K562 (cell line): ENCODE measurements at regions not wholly inside any gene's neighbourhood (a gene's known extent, or its start where the extent isn't known, plus 50 kb on each side); places are given as distances from the start of the nearest gene placed in this dataset.
A peak's percentile ranks its signal among the peaks of the same experiment; 100 is the strongest.

Source experiments
- ATAC-seq: fragments of 200-7000 bp; cut with Tn5 transposase; 3 replicates; pipeline ENCODE4 v1.9.1; 2020; ENCODE audit warnings: moderate library complexity
- BruUV-seq: library from RNA; stranded (reverse); fragments of 400-500 nt; replicated peaks from 2 replicates; lab custom pipeline; 2021; lab: Mats Ljungman, UMichigan
- CTCF ChIA-PET: fragments of 300-600 bp; formaldehyde crosslinking; extraction: SDS; loops from one replicate; lab custom pipeline; 2021; ENCODE audit warnings: low intra/inter-chr PET ratio; lab: Yijun Ruan, JAX
- POLR2A ChIA-PET: fragments of 300-600, 350-650 bp; sonication (Branson Sonifier 250); formaldehyde crosslinking; extraction: SDS; loops from one replicate; lab custom pipeline; 2021; ENCODE audit warnings: antibody characterized with exemption, inconsistent platforms; lab: Yijun Ruan, JAX
- DNase-seq, 4 experiments: peaks; one replicate each; pipeline versions ENCODE4 v3.0.0 to v3.0.0-alpha.2; 2011 to 2018; ENCODE audit warnings: low spot score in 3 of 4, mixed read lengths in 3 of 4; ENCODE audit errors: extremely low read depth in 1 of 4
- FAIRE-seq: peaks from 2 replicates; lab custom pipeline; 2011; peaks lifted over from hg19 to GRCh38; lab: Jason Lieb, UNC
- H2AFZ ChIP-seq: 2 replicates; pipeline ENCODE4 v1.6.0; 2011; ENCODE audit warnings: low read depth, low read length, control low read depth, inconsistent platforms
- H3K27ac ChIP-seq: fragments of 200-600 bp; 3 replicates; pipeline ENCODE4 v1.8.0; 2011; ENCODE audit warnings: low read depth, mild to moderate bottlenecking, control low read depth, inconsistent platforms, low read length, moderate library complexity, mixed read lengths; ENCODE audit errors: extremely low read depth
- H3K27me3 ChIP-seq, 2 experiments: fragments of 300-600 bp in 1 of 2; 2 replicates in 1 of 2; 3 replicates in 1 of 2; pipeline versions ENCODE4 v1.6.0 to v1.8.0; 2011; ENCODE audit warnings: inconsistent platforms in 2 of 2, low read length in 2 of 2, mild to moderate bottlenecking in 1 of 2, mixed read lengths in 1 of 2, moderate library complexity in 1 of 2; ENCODE audit not compliant: control insufficient read depth in 2 of 2, insufficient read depth in 2 of 2
- H3K36me3 ChIP-seq: fragments of 300-600 bp; 3 replicates; pipeline ENCODE4 v1.8.0; 2011; ENCODE audit warnings: mild to moderate bottlenecking, low read length, inconsistent platforms; ENCODE audit not compliant: control insufficient read depth, insufficient read depth
- H3K4me1 ChIP-seq, 2 experiments: fragments of 200-600 bp in 1 of 2; replicated peaks in 1 of 2; 2 replicates in 1 of 2; 3 replicates in 1 of 2; pipeline versions ENCODE4 v1.5.1 to v1.8.0; 2011; ENCODE audit warnings: inconsistent platforms in 2 of 2, low read length in 2 of 2, mild to moderate bottlenecking in 1 of 2, mixed read lengths in 1 of 2, moderate library complexity in 1 of 2; ENCODE audit not compliant: control insufficient read depth in 2 of 2, insufficient read depth in 2 of 2
- H3K4me2 ChIP-seq: 2 replicates; pipeline ENCODE4 v1.6.1; 2011; ENCODE audit warnings: low read length, control low read depth, inconsistent platforms, mixed read lengths; ENCODE audit not compliant: insufficient read depth
- H3K4me3 ChIP-seq: fragments of 200-600 bp; sonication (generic), shearing (Covaris generic); 2 replicates; pipeline ENCODE4 v1.5.1; 2016; ENCODE audit warnings: control low read depth, inconsistent platforms
- H3K79me2 ChIP-seq: fragments of 200-600 bp; 3 replicates; pipeline ENCODE4 v1.8.0; 2011; ENCODE audit warnings: low read length, inconsistent platforms; ENCODE audit not compliant: control insufficient read depth, insufficient read depth
- H3K9ac ChIP-seq, 2 experiments: 2 replicates each; pipeline versions ENCODE4 v1.6.0 to v1.6.1; 2011; ENCODE audit warnings: low read depth in 2 of 2, low read length in 2 of 2, control low read depth in 1 of 2, inconsistent platforms in 1 of 2, mild to moderate bottlenecking in 1 of 2, mixed read lengths in 1 of 2; ENCODE audit not compliant: insufficient read depth in 1 of 2
- H3K9me1 ChIP-seq: one replicate; pipeline ENCODE4 v1.6.0; 2011; ENCODE audit warnings: inconsistent platforms, mild to moderate bottlenecking, low read length, moderate library complexity; ENCODE audit not compliant: control insufficient read depth, insufficient read depth
- H3K9me3 ChIP-seq: replicated peaks from 2 replicates; pipeline ENCODE4 v1.5.1; 2011; ENCODE audit warnings: low read depth, low read length, inconsistent platforms; ENCODE audit not compliant: control insufficient read depth, insufficient read depth
- H4K20me1 ChIP-seq: replicated peaks from 2 replicates; pipeline ENCODE4 v1.6.1; 2011; ENCODE audit warnings: low read length, inconsistent platforms, mixed read lengths; ENCODE audit not compliant: control insufficient read depth, insufficient read depth
- CBX1 ChIP-seq: sonication (generic); IDR thresholded peaks from 2 replicates; pipeline ENCODE4 v1.6.1; 2016; ENCODE audit warnings: antibody characterized with exemption, low read depth, mild to moderate bottlenecking
- CC2D1A ChIP-seq: fragments of 450-650 bp; IDR thresholded peaks from 2 replicates; pipeline ENCODE4 v1.6.1; 2017; ENCODE audit warnings: mild to moderate bottlenecking
- EWSR1 ChIP-seq: fragments of 450-650 bp; IDR thresholded peaks from 2 replicates; pipeline ENCODE4 v1.6.1; 2018; ENCODE audit warnings: borderline replicate concordance, mild to moderate bottlenecking, low read depth, moderate library complexity; ENCODE audit not compliant: partially characterized antibody
- MEIS2 ChIP-seq: fragments of 450-650 bp; IDR thresholded peaks from 2 replicates; pipeline ENCODE4 v1.6.1; 2014; ENCODE audit warnings: mild to moderate bottlenecking; ENCODE audit not compliant: partially characterized antibody
- NELFE ChIP-seq: IDR thresholded peaks from 2 replicates; pipeline ENCODE4 v1.6.1; 2011; ENCODE audit warnings: mild to moderate bottlenecking; ENCODE audit not compliant: insufficient read depth, insufficient read length
- NFIC ChIP-seq: fragments of 450-650 bp; IDR thresholded peaks from 2 replicates; pipeline ENCODE4 v1.6.1; 2017; ENCODE audit warnings: mild to moderate bottlenecking, inconsistent platforms
- RBM39 ChIP-seq: fragments of 200-400 bp; formaldehyde crosslinking; optimal IDR thresholded peaks from 2 replicates; pipeline ENCODE3; 2018; ENCODE audit warnings: low read depth, low read length
- VEZF1 ChIP-seq: fragments of 200-800 bp; sonication (Bioruptor generic); IDR thresholded peaks from 2 replicates; pipeline ENCODE4 v1.6.1; 2017; ENCODE audit warnings: missing genetic modification characterization, missing compliant biosample characterization
- WGBS: fragments of 100-300 bp; shearing (Covaris generic); methylation state at CpG from one replicate; pipeline ENCODE4 v1.1.6; 2016; ENCODE audit warnings: low coverage, mixed read lengths; ENCODE audit not compliant: insufficient coverage; ENCODE audit errors: missing lambda C conversion rate; 5-methylcytosine and 5-hydroxymethylcytosine counted together
- in situ Hi-C: fragments of 300-500 bp; cut with MboI; formaldehyde crosslinking; loops from 4 replicates; pipeline ENCODE4 v1.15.0; 2018; ENCODE audit warnings: inconsistent platforms, mixed read lengths
- intact Hi-C: fragments of 100-400 bp; cut with micrococcal nuclease; formaldehyde crosslinking; loops from 2 replicates; pipeline ENCODE4 v1.14.2; 2022

DNA sequence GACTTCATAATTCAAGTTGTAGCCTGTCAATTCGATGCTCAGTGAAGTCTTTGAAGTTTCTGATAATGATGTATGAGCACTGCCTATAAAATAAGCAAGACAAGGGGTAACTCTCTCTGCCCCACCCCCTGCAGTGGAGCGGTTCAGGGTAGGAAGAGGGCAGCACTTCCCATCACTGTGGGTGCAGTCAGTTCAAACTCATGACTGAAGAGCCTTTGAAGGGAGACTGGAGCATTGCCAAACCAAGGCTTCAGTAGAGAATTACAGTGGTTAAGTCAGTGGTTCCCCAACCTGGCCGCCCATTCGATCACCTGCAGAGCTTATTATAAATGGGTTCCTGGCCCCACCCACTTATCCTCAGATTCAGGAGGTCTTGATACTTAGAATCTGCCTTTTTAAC is 190.6 kb downstream of the SHQ1 start:
- POLR2A ChIA-PET, result interaction anchor here (1.0 kb wide), 1 partner anchor 15 kb away, joined by 3 read pairs; no protein-coding TSS in a partner anchor
- Histone ChIP-seq H3K9me3 (no peaks in the 10 kb centered on the region), H3K36me3 (no peaks in the 10 kb centered on the region), H3K4me1 (peaks cover 0 to 5% of the 10 kb centered on the region in 2 experiments; a peak in 3 of 5 replicates), H3K9me1 (no peaks in the 10 kb centered on the region), H3K79me2 (no peaks in the 10 kb centered on the region), H3K4me3 (no peak overlapping the region), H4K20me1 (no peaks in the 10 kb centered on the region), H2AFZ (no peak overlapping the region), H3K4me2 (no peak overlapping the region), H3K9ac (no peak overlapping the region), H3K27ac (no peak overlapping the region), H3K27me3 (no peaks in the 10 kb centered on the region)
- in situ Hi-C loops, result no loop called here
- CTCF ChIA-PET, result interaction anchor here (0.7 kb wide), 1 partner anchor 26 kb away, joined by 5 read pairs; no protein-coding TSS in a partner anchor
- intact Hi-C loops, result no loop called here
- BruUV-seq, result no TSS peak
- ATAC-seq (peak; percentile 53; the same call in 2 of the 3 replicates), DNase-seq (peak in 1 of 4 experiments; percentile 41), FAIRE-seq (no peak)
- 12% methylated on average over 4 of the region's 4 CpGs for whole genome bisulfite sequencing
- TF ChIP-seq EWSR1 (no peak), RBM39 (no peak), NELFE (no peak), CBX1 (no peak), CC2D1A (no peak), NFIC (peak; percentile 50), MEIS2 (peak; percentile 19), VEZF1 (CRISPR knock-in tag) (peak; percentile 13; the same call in 1 of the 2 replicates)
